ENCODE measurements at regions not wholly inside any gene's neighbourhood (a gene's known extent, or its start where the extent isn't known, plus 50 kb on each side); places are given as distances from the start of the nearest gene placed in this dataset.

- no peak for FAIRE-seq
Observed at GRCh38 chr2:153818242-153818641, 53.5 kb upstream of the GALNT13 start.

GRCh38 chr2:153819074-153819473 lies 52.6 kb upstream of the GALNT13 start:
- FAIRE-seq, result no peak

- no peak for FAIRE-seq
Observed at GRCh38 chr2:153819501-153819900, 52.2 kb upstream of the GALNT13 start.
